Tibial nerve (tissue), 4 donors: ENCODE measurements at regions not wholly inside any gene's neighbourhood (a gene's known extent, or its start where the extent isn't known, plus 50 kb on each side); places are given as distances from the start of the nearest gene placed in this dataset.

ENCODE experiments used
- DNase-seq, 2 donors: peaks; one replicate each; pipeline ENCODE4 v3.0.0-alpha.2; 2019; ENCODE audit warnings: low spot score in 2 of 2
- H3K27ac ChIP-seq, 4 donors: fragments of 200-600 bp; sonication (generic) in 3 of 4; one replicate each; pipeline ENCODE4 v1.5.1; 2017 to 2019; ENCODE audit warnings: mild to moderate bottlenecking in 1 of 4
- H3K27me3 ChIP-seq, 2 donors: fragments of 200-600 bp; sonication (generic) in 1 of 2; one replicate each; pipeline versions ENCODE4 v1.5.1 to v1.6.0; 2017 to 2019
- H3K36me3 ChIP-seq, 3 donors: fragments of 200-600 bp; sonication (generic); one replicate each; pipeline ENCODE4 v1.5.1; 2018 to 2019
- H3K4me1 ChIP-seq, 4 donors: fragments of 200-600 bp; sonication (generic) in 3 of 4; one replicate each; pipeline ENCODE4 v1.5.1; 2017 to 2019
- H3K4me3 ChIP-seq, 4 donors: fragments of 200-600 bp; sonication (generic) in 3 of 4; one replicate each; pipeline ENCODE4 v1.5.1; 2017 to 2019; ENCODE audit warnings: mild to moderate bottlenecking in 1 of 4, moderate library complexity in 1 of 4
- H3K9me3 ChIP-seq, 4 donors: fragments of 200-600 bp; sonication (generic) in 3 of 4; one replicate each; pipeline ENCODE4 v1.5.1; 2017 to 2019
- CTCF ChIP-seq, 5 experiments: fragments of 200-600 bp in 3 of 5; fragments of 450-650 bp in 2 of 5; sonication (generic) in 3 of 5; IDR thresholded peaks; one replicate each; pipeline ENCODE4 v1.5.1; 2016 to 2019; ENCODE audit warnings: antibody characterized with exemption in 5 of 5, mild to moderate bottlenecking in 3 of 5, moderate library complexity in 2 of 5
- EP300 ChIP-seq, 2 donors: sonication (generic); formaldehyde crosslinking; IDR thresholded peaks; one replicate each; pipeline ENCODE4 v1.6.1; 2017; ENCODE audit warnings: antibody characterized with exemption in 2 of 2, mild to moderate bottlenecking in 1 of 2
- POLR2A ChIP-seq, 2 donors: fragments of 450-650 bp; IDR thresholded peaks; one replicate each; pipeline ENCODE4 v1.6.1; 2017; ENCODE audit warnings: antibody characterized with exemption in 2 of 2, mild to moderate bottlenecking in 2 of 2, moderate library complexity in 2 of 2
- WGBS, 2 donors: methylation state at CpG; one replicate each; pipeline ENCODE4 v1.1.5; 2018; 5-methylcytosine and 5-hydroxymethylcytosine counted together

GRCh38 chr17:77722366-77722765, 236.1 kb upstream of the TNRC6C start:
- Histone ChIP-seq H3K9me3 (no peaks in the 10 kb centered on the region), H3K4me1 (peaks cover 0 to 12% (median 9%) of the 10 kb centered on the region in 4 donors), H3K27me3 (no peaks in the 10 kb centered on the region), H3K36me3 (no peaks in the 10 kb centered on the region), H3K27ac (no peak overlapping the region), H3K4me3 (no peak overlapping the region)
- no peak for DNase-seq
- WGBS, 2 donors, result 93 to 94% methylated on average over 8 of the region's 8 CpGs
- TF ChIP-seq EP300 (IDR thresholded peaks at IDR 0.05), result no peak
- no peak for TF ChIP-seq POLR2A (IDR thresholded peaks at IDR 0.05)
- no peak for TF ChIP-seq CTCF (IDR thresholded peaks at IDR 0.05)

- 80 to 94% methylated on average over 8 to 10 of the region's 20 CpGs for WGBS, 2 donors
- DNase-seq, result no peak
- TF ChIP-seq POLR2A (IDR thresholded peaks at IDR 0.05) (no peak), EP300 (IDR thresholded peaks at IDR 0.05) (no peak), CTCF (IDR thresholded peaks at IDR 0.05) (no peak)
- Histone ChIP-seq H3K27ac (no peak overlapping the region), H3K4me3 (no peak overlapping the region), H3K4me1 (peaks cover 0 to 19% (median 15%) of the 10 kb centered on the region in 4 donors), H3K27me3 (no peaks in the 10 kb centered on the region), H3K36me3 (no peaks in the 10 kb centered on the region), H3K9me3 (no peaks in the 10 kb centered on the region)
These were observed 235.2 kb upstream of the TNRC6C start for GRCh38 chr17:77723071-77723908.

GRCh38 chr17:77723909-77724875, 234.3 kb upstream of the TNRC6C start:
- no peaks in the 10 kb centered on the region for H3K36me3 ChIP-seq
- H3K27me3 ChIP-seq, result no peaks in the 10 kb centered on the region
- H3K4me1 ChIP-seq, result peaks cover 0 to 28% (median 22%) of the 10 kb centered on the region in 4 donors
- no peak for DNase-seq
- H3K27ac ChIP-seq, result no peak overlapping the region
- no peaks in the 10 kb centered on the region for H3K9me3 ChIP-seq
- no peak overlapping the region for H3K4me3 ChIP-seq
- WGBS, 2 donors, result 81 to 87% methylated on average over 22 of the region's 22 CpGs
- TF ChIP-seq EP300 (IDR thresholded peaks at IDR 0.05) (no peak), CTCF (IDR thresholded peaks at IDR 0.05) (no peak), POLR2A (IDR thresholded peaks at IDR 0.05) (no peak)

- WGBS, 2 donors, result 89 to 94% methylated on average over 23 to 26 of the region's 28 CpGs
- H3K4me3 ChIP-seq, result no peak overlapping the region
- no peak for DNase-seq
- H3K4me1 ChIP-seq, result peaks cover 0 to 33% (median 22%) of the 10 kb centered on the region in 4 donors
- no peak for TF ChIP-seq EP300 (IDR thresholded peaks at IDR 0.05)
- no peak for TF ChIP-seq CTCF (IDR thresholded peaks at IDR 0.05)
- TF ChIP-seq POLR2A (IDR thresholded peaks at IDR 0.05), result no peak
- H3K27me3 ChIP-seq, result no peaks in the 10 kb centered on the region
- no peaks in the 10 kb centered on the region for H3K36me3 ChIP-seq
- no peak overlapping the region for H3K27ac ChIP-seq
- no peaks in the 10 kb centered on the region for H3K9me3 ChIP-seq
These were observed 233.5 kb upstream of the TNRC6C start for GRCh38 chr17:77724876-77725615.
